HT1080 (cell line): ENCODE measurements at regions not wholly inside any gene's neighbourhood (a gene's known extent, or its start where the extent isn't known, plus 50 kb on each side); places are given as distances from the start of the nearest gene placed in this dataset.

Experiments used
- DNase-seq: peaks from one replicate; pipeline ENCODE4 v3.0.0-alpha.2; 2015; ENCODE audit warnings: low read depth

DNA sequence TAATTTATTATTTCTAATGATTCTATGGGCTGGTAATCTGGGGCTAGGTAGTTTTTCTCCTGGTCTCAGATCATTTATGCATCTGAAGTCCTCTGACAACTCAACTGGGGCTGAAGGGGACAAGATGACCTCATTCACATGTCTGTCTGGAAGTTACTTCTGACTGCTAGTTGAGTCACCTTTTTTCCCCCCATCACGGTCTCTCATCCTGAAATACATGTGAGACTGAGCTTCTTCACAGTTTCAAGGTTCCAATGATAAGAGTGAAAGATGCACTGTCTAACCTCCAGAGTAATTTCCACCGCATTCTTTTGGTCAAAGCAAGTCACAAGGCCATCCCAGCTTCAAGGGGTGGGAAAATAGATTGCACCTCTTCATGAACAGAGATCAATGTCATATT, 356.7 kb upstream of the RPS6KA3 start:
- peak; percentile 69 for DNase-seq

DNA sequence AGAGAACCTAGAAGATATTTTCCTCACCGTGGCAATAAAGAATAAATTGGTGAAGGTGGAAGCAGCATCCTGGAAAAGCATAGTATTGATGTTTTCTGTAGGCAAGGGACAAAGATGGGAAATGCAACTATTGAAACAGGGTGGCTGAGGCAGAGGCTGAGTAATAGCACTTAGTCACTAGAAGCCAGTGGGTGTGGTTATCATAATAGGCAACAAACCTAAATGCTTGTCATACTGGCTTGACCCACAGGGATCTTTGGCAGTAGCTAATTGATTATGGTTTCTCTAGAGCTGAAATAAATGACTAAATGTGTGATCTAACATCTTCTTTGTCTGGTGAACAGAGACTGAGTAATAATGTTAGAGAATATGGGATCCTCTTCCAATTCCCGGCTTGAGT, 353.6 kb upstream of the RPS6KA3 start:
- DNase-seq, result peak; percentile 74

DNA sequence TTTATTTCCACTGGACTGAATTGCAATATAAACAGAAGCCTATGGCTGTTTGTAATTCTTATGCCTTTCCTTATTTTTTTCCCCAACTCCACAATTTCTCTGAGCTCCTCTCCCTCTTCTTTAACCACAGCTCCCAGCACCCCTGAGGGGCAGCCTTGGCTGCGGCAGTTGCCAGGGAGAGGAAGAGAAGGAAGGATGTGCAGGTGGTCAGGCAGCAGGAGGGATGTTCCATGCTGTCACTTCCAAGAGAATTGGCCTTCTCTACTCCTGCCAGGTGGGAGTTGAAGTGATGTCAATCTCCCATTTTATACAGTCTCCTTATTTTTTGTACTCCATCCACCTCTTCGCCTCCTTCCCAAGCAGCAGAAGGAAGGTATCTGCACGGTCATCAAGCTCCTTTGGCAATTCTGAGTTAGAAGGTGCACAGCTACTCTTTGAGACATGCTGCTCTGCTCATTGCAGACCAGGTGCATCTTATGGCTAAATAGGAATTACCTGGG, 343.3 kb upstream of the RPS6KA3 start:
- DNase-seq, result no peak

DNA sequence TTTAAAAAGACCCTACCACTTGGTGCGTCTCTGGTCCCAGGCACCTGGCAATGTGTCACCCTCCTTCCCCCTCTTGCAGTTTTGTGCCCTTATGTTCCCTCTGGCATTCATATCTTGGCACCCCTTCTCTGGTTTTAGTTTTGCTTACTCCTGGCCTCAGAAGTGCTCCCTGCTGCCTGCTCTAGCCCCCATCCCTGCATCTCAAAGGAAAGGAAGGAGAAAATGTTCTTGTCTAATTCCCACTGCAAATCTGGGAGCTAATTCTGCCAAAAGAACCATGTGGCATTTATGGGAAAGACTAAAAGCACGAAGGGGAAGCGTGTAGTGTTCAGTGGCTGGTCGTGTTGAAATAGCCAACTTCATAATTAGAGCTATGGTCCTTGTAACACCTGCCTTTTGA, 340.1 kb upstream of the RPS6KA3 start:
- DNase-seq, result no peak

DNA sequence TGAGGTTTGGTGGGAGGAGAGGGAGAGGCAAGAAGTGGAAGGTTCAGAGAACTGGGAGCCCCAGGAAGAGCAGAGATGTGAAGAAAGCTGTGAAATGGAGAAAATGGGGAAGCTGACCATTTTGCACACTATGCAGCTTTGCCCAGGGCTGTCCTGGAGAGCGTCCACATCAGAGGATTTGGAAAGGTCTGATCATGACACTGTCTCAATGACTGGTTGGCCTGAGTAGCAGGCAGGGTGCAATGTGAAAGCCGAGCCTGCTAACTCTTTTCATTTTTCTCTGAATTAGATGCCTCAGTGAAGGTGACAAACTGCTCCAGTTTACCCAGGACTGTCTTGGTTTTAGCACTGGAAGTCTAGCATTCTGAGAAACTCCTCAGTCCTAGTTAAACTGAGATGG, 330.1 kb upstream of the RPS6KA3 start:
- no peak for DNase-seq

DNA sequence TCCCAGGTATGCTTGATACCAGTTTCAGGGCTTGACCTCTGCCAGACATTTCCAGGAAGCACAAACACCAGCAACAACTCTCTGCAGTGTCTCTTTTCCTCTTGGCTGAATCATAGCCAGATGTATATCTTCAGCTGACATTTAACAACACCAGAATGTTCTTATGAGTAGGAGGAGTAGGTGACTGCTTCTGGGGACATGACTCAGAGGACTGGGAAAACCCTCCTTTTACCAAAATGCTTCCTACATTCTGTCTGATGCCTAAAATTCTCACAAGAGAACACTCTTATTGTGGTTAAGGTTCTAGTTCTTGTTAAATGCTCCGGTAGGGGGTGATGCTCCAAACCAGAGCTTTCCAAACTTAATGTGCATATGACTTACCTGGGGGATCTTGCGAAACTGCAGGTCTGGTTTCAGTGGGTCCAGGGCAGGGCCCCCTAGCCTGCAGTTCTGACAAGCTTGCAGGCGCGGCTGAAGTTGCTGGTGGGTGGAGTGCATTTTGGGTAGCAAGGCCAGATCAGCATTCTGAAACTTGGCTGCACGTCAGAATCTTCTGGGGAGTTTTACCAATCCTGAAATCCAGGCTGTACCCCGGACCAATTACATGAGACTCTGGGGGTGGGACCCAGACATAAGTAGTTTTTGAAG, 329.3 kb upstream of the RPS6KA3 start:
- DNase-seq, result no peak

DNA sequence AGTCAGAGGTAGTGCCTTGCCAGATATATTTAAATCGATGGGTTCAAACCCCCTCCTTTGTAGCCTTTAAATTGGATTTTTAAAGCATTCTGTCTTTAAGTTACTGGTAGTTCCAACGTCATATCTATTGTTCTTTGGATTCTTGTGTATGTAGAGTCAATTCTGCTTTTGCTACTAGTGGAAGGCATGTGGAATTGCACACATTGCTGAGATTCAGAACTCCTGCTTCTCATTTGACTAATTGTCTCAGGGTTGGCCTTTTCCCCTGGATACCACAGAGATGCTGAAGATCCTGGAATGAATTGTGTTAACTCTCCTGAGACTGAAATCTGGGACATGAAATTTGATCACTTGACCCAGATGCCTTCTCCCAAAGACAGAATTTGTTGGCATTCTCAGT, 328.3 kb upstream of the RPS6KA3 start:
- peak; percentile 1 for DNase-seq

DNA sequence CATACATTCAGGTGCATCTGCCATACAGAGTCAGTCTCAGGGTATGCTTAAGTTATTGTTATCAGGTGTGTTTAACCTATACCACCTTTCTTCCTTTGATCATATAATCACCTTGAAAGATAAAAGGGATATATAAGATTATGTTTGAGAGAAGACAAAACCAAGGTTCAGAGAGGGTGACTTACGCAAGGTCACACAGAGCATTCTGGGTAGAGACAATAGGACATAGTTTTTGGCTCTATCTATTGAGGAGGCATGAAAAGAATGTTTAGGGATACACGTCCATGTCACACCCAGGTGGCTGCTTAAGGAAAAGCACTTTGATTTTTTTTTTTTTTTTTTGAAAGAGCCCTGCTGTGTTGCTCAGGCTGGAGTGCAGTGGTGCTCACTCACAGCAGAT, 327.1 kb upstream of the RPS6KA3 start:
- no peak for DNase-seq

DNA sequence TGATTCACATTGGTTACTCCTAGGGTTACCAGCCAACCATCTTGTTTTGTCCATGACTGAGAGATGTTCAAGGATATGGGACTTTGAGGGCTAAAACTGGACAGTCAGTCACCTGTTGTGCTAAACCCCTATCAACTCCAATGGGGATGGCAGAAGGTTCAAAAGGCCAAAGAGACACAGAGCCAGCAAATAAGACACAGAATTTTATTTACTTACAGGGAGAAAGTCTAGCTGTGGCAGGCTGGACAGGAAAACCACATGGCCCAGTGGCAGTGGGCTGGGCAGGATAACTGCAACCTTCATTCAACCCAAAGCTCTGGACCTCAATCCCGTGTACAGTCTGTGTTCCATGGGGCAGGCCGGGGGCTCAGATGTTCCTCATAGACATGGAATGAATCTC, 326.7 kb upstream of the RPS6KA3 start:
- DNase-seq, result no peak

DNA sequence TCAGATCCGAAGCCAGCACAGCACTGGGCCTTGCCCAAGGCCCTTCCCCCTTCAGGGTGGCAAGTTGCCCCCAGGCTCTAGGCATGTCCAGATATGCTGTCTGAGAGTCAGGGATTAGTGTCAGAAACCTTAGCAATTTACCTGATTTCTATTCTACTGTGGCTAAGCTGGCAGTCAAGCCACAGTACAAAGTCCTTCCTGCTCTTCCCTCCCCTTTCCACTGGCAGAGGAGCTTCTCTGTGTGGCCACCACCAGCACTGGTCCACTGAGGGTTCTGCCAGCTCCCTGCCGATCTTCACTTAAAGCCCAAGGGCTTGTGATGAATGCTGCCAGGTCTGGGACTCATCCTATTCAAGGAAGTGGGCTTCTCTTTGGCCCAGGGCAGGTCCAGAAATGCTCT, 324.5 kb upstream of the RPS6KA3 start:
- no peak for DNase-seq

DNA sequence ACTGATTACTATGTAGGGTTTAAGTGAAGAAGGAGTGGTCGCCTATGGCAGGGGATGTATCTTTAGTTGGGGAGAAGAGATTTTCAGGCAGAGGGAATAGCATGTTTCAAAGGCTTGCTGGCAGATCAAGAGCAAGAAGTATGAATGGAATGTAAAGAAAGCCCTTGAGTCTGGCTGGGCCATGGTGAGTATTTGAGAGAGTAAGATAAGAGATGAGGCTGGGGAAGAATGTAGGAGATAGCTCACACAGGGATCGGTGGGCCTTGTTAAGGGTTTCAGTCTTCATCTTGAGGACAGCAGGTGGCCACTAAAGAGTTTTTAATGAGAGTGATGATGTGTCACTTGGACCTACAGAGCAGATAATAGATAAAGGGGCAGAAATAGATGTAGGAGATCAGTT, 319.1 kb upstream of the RPS6KA3 start:
- no peak for DNase-seq

DNA sequence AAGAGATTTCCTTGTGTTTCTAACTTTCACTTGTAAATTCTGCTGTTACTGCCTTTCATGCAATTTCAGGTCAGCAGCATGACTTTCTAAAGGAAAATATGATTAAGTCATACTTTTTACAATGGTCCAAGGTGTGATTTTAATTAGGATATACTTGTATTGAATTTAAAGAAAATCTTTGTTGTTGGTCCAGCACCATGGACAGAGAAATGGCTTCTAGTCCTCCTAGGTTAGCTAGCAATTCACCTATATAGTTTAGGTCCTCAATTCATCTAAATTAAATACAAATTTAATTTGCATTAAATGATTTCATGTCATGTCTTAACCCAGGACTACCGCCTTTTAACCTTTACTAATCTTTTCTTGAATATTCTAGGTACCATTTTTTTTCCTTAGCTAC, 304.9 kb upstream of the RPS6KA3 start:
- DNase-seq, result no peak

DNA sequence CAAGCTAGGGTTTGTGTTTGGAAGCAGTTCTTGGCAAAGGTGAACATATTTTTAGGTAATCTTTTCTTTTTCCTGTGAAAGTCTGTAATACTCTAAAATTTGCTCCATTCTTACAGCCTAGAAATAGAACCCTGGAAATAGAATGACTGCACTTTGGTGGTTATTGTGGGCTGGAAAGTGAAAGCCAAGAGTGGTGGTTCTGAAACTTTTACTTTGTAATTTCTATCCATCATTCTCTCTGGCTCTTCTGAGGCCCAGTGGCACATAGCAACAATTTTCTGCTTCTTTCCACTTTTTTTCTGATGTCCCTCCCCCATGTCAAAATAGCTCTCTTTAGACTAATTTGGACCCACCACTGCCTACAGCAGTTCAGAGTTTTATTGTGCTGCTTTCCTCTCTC, 300.4 kb upstream of the RPS6KA3 start:
- no peak for DNase-seq

DNA sequence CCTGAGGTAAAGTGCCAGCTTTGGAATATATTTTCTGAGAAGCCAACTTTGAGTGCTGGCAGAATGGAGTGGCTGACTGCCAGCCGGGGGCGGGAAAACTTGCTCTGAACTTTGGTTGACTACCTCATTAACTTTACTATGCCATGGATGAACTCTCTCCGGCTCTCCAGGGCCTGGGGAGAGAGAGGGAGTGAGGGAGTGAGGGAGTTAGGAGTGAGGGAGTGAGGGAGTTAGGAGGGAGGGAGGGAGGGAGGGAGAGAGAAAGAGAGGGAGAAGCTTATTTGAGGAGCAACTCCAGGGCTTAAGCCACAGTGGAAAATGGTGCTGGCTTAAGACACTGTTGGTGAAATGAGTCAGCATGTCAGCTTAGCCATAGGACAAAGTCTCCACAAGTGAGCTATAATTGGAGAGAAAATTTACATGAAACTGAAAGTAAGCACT, 280.9 kb upstream of the RPS6KA3 start:
- DNase-seq, result peak; percentile 28

DNA sequence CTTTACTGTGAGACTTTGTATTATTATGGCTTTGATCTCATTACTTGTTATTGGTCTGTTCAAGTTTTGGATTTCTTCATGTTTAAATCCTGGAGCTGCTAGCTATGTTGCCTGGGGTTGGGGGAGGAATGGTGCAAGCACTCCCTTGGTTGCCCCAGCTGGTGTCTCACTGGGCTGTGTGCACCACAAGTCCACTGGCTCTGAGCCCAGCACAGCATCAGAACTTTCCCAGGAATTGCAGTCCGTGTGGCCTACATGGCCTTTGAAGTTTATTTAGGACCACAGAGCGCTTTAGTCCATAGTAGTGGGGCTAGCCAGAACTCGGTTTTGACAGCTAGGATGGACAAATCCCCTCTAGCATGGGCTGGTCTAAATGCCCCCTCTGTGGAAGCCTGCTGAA, 278.8 kb upstream of the RPS6KA3 start:
- no peak for DNase-seq

DNA sequence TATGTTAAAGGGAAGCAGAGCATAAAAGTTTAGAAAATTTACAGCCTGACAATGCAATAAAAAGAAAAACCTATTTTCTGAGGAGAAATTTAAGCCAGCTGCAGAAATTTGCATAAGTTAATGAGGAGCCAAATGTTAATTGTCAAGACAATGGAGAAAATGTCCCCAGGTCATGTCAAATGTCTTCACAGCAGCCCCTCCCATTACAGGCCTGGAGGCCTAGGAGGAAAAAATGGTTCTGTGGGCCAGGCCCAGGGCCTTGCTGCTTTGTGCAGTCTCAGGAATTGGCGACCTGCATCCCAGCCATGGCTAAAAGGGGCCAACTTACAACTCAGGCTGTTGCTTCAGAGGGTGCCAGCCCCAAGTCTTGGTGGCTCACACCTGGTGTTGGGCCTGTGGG, 275.4 kb upstream of the RPS6KA3 start:
- DNase-seq, result no peak

DNA sequence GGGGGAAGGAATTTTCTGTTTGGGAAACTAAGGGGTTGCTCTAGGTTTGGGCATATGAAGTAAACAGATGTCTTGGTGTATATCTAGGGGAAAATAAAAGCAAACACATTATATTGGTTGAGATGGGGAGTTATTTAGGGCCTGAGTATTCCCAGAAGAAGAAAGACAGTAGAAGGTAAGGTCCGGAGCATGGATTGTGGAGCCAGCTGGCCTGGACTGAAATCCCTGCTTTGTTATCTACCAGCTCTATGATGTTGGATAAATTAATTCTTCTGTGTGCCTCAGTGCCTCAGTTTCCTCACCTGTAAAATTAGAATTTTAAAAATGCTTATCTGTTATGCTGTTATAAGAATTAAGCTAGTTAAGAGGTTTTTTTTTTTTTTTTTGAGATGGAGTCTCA, 272.3 kb upstream of the RPS6KA3 start:
- DNase-seq, result no peak

DNA sequence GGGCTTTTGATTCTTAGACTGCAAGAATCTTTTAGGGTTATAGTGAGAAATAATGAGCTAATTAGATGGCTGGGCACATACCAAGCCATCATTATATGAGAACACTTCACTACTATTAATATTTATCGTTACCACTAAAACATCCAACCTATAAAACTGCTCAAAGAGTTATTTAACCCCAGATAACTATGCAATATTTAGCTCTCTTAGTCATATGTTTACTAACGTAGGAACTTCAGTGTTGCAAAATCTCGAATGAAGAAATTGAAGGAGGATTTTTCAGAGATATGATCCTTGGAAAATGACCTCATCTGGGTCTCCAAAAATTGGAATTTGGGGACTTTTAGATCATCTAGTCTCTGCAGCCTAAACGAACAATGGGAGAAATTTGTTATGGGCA, 265.0 kb upstream of the RPS6KA3 start:
- DNase-seq, result no peak

DNA sequence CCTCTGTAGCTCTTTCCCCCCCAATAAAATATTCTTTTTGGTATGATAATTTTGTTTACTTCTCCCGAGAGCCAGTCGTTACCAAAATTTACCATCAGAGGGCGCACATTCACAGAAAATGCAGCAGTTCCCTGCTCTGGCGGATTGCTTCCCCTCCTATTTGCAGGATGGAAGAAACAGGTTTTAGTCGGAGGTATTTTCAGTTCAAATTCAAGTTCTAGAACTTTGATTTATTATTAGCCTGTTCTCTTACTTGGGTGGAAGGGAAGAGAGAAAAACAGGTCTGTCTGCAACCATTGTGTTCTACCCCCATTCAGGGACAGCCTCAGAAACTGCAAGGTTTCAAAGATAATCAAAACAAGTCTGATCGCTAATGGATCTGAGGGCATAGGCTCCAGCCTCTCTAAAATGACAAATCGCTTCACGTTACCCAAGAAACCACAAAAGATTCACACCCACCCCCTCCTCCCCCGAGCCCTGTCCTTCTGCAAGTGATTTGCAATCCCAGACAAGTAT, 263.8 kb upstream of the RPS6KA3 start:
- peak; percentile 34 for DNase-seq

DNA sequence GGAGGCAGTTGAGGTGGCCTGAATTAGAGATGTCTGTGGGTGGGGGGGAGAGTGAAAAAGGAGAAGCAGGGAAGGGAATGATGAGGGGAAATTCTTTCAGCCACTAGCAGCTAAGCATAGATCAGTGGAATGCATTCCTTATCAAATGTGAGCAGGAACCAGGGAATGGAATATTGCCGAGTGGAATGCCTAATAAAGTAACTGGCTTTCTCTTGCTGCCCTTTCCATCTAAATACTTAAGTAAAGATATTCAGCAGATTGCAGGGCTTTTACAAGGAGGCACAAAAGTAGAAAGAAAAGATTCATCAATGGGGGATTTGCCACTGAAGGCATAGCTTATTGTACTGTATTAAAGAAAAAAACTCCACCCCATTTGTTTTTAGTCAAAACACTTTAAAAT, 263.0 kb upstream of the RPS6KA3 start:
- no peak for DNase-seq

DNA sequence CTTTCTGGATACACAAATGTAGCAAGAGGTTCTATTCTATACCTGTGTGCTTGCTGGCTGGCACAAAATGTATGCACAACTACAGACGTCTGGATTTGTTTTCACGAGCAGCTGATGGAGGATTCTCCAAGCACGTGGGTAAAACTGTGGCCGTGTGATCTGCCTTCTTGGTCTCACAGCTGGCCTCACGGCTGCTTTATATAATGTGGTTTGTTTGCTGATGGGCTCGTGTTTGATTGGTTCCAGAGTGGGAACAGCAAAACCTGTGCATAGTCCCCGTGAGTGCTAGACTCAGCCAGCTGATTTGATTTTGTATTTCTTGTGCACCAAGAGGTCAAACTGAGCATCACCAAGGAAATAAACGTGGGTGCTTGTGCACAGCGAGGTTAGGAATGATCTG, 262.6 kb upstream of the RPS6KA3 start:
- no peak for DNase-seq

DNA sequence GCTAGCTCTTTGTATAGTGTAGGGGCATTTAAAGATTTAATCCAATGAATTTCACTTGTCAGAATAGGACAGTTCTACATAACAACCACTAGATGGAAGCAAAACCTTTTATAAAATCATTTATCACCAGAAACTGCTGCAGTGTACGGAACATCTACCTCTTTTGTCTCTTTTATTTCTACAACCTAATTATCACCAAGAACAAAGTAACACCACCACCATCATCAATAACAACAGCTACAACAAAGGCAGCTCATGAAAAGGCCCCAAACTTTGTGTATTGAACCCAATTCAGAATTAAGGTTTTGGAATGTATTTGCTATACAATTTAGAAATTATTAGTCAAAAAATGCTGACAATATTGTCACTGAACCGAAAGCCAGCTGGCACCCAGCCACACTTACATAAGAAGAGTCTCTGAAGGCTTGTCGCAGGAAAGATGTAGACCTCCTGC, 260.9 kb upstream of the RPS6KA3 start:
- peak; percentile 22 for DNase-seq

DNA sequence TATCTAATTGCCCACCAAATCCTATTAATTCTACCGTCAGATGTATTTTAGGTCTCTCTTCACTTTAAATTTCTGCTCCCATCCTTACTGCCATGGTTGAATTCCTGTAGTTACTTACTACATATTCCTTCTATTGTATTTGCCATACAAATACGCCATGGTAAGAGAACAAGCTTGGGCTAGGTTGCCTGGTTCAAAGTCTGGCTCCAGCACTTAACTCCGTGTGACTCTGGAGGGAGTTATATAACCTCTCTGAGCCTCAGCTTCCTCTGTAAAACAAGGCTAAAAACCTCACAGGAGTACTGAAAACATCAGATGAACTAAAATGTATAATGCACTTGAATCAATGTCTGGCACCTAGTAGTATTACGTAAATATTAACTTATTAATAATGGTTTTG, 260.3 kb upstream of the RPS6KA3 start:
- no peak for DNase-seq
